GOT3 (cell line): ENCODE measurements at regions not wholly inside any gene's neighbourhood (a gene's known extent, or its start where the extent isn't known, plus 50 kb on each side); places are given as distances from the start of the nearest gene placed in this dataset.
"Not testable (repeated sequence)": the region's sequence is repeated elsewhere in the genome, so short reads cannot be mapped to it uniquely, and the experiment has no call there.

Source experiments
- DNase-seq: peaks from one replicate; lab custom pipeline; 2025; ENCODE audit warnings: mixed read lengths; lab: John Stamatoyannopoulos, UW

- DNase-seq = no peak
Observed at GRCh38 chr5:66348387-66349125, 204.5 kb downstream of the SREK1 start.

- DNase-seq = no peak
Observed at GRCh38 chr5:66351813-66352212, 207.7 kb downstream of the SREK1 start.

GRCh38 chr5:66353186-66353585 lies 209.1 kb downstream of the SREK1 start:
- no peak for DNase-seq

GRCh38 chr5:66354422-66354821 lies 210.3 kb downstream of the SREK1 start:
- DNase-seq = no peak

DNA sequence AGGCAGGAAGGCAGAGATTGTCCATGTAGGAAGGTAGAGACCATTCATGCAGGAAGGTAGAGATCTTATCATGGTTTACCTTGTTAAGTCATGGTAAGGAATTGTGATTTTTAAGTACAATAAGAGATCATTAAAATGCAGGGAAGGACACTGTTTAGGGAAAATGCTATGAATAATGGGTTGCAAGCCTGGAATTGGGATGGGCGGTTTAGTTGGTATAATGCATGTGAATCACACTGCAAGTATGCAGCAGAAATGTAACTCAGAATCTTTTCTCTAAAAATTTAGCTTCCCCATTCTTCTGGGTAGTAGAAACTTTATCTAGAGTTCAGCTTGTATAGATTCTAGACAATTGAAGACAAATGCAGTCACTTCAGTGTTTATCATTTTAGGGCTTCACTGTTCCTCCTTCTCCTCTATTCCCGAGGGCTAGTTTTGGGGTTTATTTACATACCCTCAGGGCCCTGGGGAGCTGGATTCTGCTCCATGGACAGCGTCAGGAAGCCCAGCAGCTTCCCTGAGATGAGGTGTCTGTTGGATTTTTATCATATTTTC lies 212.0 kb downstream of the SREK1 start:
- DNase-seq = no peak

DNA sequence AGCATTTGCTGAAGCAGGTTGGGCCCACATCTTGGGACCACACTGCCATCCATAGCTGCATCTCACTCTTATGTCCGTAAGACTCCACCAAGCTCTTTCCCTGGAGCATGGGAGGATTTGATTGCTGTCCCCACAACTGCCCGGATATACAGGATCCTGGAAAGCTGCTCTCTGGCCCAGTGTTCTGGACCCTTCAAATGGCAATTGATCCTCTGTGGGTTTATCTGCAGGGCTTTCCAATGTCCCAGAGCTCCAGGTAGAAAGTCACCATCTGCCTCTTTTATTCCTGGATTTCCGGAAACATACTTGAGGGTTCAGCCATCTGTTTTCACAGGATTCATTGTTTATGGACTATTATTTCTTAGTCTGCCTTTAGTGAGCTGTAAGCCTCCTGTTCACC lies 214.6 kb downstream of the SREK1 start:
- no peak for DNase-seq

DNA sequence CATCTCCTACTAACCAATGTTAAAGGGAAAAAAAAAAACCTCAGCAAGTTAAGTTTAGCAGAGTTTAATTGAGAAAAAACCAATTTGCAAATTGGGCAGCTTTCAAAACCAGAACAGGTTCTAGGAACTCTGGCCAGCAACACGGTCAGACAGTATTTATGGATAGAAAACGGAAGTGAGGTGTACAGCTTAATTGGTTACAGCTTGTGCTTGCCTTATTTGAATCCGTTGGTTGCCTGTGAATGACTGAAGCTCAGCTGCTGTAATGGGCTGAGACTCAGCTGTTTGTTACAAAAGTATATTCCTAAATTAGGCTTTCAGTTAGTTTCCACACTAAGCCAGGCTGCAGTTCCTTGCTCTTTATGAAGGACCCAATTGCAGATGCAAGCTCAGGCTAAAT lies 217.0 kb downstream of the SREK1 start:
- no peak for DNase-seq

DNA sequence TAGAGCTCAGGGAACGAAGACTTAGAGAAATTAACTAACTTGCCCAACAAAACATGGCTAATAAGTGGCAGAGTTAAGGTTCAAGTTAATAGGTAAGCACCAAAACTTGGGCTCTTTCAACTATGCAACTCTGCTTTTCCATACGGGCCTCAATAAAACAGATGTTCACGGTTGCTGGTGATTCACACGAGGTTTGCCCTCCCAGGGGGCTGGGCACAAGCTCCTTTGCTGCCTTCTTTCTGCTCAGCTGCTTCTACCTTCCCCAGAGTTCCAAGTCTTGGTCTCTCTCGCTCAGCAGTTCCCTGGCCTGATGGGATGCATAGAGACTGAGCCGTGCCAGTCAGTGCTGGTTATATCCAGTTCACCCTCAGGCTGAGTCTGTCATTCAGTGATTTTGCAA lies 217.9 kb downstream of the SREK1 start:
- no peak for DNase-seq

GRCh38 chr5:66362687-66363086 lies 218.6 kb downstream of the SREK1 start:
- no peak for DNase-seq

DNA sequence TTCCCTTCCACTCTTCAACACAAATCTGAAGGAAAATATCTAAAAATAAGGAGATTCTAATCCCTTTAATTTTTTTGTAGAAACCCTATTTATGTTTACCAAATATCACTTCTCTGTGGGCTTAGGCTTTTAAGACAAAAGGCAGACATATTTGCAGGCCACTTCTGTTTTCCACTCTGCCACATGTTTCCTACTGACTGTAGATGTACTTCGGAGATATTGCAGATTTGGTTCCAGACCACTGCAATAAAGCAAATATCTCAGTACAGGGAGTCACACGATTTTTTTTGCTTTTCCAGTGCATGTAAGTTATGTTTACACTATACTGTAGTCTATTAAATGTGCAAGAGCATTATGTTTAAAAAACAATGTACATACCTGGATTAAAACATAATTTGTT lies 219.0 kb downstream of the SREK1 start:
- DNase-seq = no peak

GRCh38 chr5:66364186-66364585 lies 220.1 kb downstream of the SREK1 start:
- DNase-seq = no peak

DNA sequence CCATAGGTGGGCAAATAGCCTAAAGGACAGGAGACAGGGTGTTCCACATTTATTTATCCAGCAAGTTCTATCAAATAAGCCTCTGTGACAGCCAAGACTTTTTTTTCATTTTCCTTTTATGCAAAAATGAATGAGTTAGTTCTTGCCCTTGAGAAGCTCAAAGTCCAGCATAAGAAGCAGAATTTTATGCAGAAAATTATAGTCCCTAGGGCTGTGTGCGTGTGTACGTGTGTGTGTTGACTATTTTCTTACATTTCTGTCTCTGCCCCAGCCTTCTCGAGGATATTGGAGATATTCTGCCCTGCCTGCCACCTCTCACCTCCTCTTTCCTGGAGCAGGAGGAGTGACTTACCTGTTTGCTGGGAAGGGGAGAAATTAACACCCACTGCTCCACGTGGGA lies 221.9 kb downstream of the SREK1 start:
- DNase-seq = no peak

GRCh38 chr5:66367814-66368541 lies 223.9 kb downstream of the SREK1 start:
- DNase-seq = no peak

DNA sequence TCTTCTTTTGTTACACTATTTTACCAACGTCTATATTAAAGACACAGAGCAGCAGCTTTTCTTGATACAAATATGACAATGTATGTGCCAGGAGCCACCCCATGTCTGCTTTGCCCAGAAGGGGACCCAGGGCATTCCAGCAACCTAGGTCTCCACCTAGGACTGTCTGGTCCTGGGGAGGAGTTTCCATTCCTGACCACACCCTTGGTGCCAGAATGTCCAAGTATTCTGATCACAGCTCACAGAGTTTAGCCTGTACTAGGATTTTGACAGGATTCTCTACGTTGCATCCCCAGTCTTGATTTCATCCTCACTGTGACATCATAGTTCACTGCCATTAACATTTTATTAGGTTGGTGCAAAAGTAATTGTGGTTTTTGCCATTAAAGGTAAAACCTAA lies 224.7 kb downstream of the SREK1 start:
- no peak for DNase-seq

GRCh38 chr5:66377747-66378146 lies 218.4 kb upstream of the MAST4 start:
- no peak for DNase-seq

DNA sequence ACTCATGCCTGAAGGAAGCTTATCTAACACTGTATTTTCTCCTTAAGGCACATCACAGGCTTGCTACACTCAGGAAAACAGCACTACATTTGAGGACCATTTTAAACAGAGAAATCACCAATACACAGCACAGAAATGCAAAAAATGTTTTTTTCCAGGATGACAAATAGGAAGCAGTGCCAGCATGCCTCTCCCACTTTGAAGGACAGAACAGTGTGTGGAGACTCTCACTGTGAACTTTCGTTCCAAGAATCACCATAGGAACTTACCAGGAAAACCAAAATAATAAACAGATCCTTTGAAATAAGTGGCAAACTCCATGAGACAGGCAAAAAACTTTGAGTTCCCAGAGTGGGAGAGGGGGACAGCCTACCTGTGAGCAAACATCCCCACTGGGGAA lies 217.8 kb upstream of the MAST4 start:
- no peak for DNase-seq

DNA sequence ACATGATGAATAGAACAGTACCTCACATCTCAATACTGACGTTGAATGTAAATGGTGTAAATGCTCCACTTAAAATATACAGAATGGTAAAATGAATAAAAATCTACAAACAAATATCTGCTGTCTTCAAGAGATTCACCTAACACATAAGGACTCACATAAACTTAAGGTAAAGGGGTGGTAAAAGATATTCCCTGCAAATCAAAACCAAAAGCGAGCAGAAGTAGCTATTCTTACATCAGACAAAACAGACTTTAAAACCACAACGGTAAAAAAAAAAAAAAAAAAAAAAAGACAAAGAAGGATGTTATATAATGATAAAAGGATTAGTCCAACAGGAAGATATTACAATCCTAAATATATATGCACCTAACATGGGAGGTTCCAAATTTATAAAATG lies 214.0 kb upstream of the MAST4 start:
- no peak for DNase-seq

DNA sequence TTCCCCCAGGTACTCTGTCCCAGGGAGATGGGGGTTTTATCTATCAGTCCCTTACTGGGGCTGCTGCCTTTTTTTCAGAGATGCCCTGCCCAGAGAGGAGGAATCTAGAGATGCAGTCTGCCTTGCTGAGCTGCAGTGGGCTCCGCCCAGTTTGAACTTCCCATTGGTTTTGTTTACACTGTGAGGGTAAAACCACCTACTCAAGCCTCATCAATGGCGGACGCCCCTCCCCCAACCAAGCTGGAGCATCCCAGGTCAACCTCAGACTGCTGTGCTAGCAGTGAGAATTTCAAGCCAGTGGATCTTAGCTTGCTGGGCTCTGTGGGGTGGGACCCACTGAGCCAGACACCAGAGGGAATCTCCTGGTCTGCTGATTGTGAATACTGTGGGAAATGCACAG lies 191.0 kb upstream of the MAST4 start:
- not testable (repeated sequence) for DNase-seq

DNA sequence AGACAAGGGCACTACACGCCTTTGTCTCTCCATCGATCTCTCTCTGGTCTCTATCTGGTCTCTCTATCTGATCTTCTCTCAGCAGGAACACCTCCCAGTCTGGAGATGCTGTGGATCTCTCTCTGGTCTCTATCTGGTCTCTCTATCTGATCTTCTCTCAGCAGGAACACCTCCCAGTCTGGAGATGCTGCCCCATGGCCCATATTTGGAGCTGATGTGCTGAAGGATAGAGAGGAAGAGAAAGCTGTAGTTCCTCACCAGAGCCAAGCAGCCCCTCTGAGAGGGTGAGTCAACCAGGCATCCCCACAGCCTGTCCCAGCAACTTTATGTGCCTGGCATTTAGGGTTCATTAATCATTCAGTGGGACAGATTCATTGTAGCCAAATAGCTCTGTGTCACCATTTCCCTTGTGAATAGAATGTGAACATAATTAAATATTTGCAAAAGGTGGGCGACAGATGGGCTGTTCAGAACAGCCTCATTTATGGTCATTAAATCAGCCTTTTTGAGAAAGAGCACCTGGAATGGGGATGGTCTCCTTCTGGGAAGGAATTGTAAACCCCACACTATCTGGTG lies 189.3 kb upstream of the MAST4 start:
- no peak for DNase-seq

DNA sequence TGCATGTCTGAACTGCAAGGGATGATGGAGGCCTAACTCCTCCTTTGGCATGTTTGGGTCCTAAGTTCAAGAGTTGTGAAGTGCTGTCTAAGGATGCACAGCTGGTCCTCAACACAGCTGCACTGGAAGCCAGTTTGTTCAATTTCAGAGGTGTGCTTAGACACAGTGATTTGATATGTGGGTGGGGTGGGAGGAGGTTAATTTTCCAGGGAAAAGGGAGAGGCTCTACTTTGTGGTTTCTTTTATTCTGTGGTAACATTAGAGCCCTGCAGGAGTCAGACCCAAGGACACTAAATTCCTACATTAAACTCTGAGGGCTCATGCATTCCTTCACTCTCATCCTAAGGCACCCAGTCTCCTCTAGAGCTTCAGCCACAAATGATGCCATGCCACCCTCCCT lies 188.4 kb upstream of the MAST4 start:
- DNase-seq = no peak

- DNase-seq = no peak
Observed at GRCh38 chr5:66408576-66408975, 187.6 kb upstream of the MAST4 start.

GRCh38 chr5:66410122-66410521 lies 186.1 kb upstream of the MAST4 start:
- DNase-seq = no peak

GRCh38 chr5:66411701-66412100 lies 184.5 kb upstream of the MAST4 start:
- no peak for DNase-seq
